GM21447 (cell line): ENCODE measurements at regions not wholly inside any gene's neighbourhood (a gene's known extent, or its start where the extent isn't known, plus 50 kb on each side); places are given as distances from the start of the nearest gene placed in this dataset.
A peak's percentile ranks its signal among the peaks of the same experiment; 100 is the strongest.
"Not testable (repeated sequence)": the region's sequence is repeated elsewhere in the genome, so short reads cannot be mapped to it uniquely, and the experiment has no call there.

Experiments used
- ATAC-seq: cut with Tn5 transposase; IDR thresholded peaks from one replicate; pipeline ENCODE4 v1.9.1; 2021; ENCODE audit not compliant: unreplicated experiment

DNA sequence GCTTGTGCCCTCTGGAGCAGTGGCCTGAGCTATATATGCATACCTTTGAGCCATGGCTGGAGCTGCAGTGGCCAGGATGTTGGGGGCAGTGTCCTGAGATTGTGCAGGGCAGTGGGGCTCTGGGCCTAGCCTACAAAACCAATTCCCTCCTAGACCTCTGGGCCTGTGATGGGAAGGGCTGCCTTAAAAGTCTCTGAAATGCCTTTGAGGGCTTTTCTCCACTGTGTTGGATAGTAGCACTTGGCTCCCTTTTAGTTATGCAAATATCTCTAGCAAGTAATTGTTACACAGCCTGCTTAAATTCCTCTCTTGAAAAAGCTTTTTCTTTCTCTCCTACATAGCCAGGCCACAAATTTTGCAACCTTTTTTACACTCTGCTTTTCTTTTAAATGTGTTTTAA is 426.4 kb downstream of the ACTR3B start:
- ATAC-seq, result no peak

DNA sequence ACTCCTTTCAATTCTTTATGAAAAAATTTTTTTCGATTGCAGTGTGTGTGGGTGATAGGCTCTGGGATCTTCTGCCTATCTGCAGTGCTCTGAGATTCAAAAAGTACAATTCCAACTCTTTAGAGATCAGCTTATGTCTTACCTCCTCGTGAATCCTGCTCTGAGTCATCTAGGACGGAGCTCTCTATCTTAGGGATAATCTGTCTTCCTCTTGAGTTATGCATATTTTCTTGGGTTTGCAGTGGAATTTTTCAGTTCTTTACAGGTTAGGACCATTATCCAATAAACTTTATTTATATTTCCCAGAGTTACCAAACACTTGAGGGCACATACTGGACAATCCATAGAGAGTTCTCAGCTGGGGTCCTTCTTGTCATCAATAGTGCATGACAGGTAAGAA is 428.6 kb downstream of the ACTR3B start:
- ATAC-seq, result no peak

DNA sequence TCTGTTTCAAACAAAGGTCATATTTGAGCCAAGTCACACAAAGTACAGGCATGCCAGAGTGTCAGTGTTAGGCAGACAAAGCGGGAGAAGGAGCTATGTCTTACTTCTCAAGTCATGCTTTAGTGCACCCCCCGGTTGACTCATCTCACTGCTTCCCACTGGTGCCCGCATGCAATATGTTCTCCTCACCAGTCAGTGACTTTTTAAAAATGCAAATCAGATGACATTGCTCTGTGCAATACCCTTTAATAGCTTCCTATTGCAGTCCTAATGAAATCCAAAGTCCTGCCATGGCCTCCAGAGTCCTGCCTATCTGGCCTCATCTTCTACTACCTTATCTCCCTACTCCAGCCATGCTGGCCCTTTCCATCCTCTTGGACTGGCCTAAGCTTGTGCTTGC is 429.1 kb downstream of the ACTR3B start:
- no peak for ATAC-seq

DNA sequence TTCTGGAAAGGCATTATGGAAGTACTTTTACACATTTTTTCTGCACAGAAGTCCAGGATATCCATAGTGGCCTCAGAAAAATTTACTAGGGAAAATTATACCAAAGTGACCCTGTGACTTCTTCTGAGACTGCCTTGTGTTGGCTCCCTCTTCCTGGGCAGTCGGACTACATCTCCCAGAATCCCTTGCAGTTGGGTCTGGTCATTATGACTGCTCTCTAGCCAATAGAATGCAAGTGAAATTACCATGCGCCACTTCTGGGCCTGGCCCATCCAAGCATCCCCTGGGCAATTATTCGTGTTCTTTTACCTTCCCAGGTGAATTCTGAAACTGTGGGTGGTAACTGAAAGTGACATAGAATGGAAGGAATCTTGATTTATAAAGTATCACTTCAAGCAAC is 430.9 kb downstream of the ACTR3B start:
- peak; percentile 64 for ATAC-seq

DNA sequence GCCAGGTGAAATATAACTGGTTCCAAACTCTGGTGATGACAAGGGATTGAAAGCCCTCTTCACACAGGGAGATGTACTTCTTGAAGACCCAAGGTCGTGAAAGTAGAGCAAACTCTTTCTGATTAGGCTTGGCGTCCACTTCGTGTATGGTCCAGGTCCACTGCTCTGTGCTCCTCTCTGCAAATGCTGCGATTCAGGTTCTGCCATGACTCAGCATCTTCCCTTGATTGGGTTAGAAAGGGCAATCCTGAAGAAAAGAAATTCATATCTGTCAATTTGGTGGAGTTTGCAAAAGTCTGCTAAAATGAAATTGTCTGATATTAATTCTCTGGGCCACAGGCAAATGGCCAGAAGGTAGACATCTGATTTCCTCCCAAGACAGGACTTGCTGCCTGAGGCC is 431.4 kb downstream of the ACTR3B start:
- ATAC-seq, result no peak

DNA sequence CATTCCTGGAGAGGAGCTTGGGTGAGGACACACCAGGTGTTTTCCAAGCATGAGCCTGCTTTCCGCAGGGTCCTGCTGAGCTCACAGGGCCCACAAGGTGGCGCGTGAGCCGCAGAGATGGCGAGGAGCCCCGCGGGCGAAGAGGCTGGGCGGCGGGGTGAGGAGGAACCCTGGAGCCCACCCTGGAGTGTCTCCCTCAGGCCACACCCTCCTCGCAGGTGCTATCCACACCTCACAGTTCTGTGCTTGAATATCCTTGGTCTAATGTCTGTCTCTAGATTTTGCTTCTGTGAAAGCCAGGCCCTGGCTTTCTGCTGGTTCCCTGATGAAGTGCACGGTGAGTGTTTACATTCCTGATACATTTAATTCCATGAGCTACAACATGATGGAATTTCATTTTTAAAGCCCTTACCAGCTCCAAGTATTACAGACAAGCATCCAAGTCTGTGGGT is 433.6 kb downstream of the ACTR3B start:
- ATAC-seq, result no peak

DNA sequence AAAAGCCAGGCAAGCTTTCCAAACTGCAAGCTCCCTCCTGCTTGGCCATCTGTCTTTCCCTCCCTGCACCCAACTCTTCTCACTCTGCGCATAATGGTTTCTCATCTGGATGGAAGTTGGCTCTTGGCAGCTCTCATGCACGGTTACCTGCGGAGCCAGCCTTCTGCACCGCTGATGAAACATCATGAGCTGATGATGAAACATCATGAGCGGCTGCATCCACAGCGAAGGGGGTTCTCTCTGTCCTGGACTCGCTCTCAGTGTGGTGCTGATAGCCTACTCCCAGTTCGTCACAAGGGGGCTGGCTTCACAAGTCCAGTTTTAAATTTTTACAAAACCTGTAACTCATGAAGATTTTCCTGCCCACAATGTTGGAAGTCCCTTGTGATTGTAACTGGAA is 457.5 kb downstream of the ACTR3B start:
- no peak for ATAC-seq

DNA sequence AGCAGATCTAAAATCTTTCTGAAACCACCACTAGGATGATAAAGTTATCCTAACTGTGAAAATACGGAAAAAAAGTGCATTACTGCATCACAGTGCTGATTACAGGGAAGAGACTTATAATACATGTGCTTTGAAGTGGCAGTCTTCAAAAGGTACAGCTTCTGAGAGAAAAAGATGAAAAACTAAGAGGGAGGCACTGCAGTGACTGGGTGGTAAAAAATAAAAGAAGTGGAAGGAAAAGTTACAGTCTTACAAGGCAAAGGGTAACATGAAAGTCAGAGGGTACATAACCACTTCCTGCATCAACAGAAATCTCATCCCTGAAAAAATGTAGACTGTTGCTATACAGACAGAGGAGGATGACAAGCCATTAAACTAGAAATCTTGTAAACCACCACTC is 465.3 kb downstream of the ACTR3B start:
- no peak for ATAC-seq

DNA sequence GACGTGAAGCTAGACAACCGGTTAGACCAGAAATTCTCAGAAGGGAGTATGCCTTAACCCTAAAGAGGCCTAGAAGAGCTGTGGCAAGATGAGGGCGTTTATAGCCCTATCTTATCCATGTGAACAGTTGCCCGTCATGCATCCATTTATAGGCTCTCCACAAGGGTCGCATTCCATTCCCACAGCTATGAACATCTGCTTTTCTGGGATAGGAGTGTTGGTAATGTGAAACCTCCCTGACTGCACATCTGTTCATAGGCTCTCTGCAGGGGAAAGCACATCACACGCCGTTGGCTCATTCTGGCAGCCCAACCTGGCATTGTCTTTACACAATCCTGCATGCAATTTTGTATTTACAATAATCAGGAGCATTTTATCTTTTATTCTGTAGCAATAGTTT is 485.6 kb downstream of the ACTR3B start:
- not testable (repeated sequence) for ATAC-seq

DNA sequence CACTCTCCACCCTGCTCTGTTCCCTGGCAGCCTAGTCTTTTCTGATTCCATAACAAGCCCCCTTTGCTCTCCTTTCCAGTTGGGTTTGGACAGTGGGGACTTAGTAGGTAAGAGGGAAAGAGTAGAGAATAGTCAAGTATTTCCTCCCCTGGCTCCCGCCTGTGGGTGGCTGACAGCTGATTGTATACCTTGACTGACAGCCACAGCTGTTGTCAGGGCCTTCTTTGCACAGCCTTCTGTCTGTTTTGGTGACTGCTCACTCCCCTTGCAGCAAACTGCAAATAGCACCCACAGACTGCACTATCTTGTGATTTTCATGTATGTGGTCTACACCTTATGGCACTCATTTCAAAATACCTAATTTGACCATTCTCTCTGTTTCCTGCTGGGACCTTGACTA is 486.3 kb downstream of the ACTR3B start:
- ATAC-seq, result no peak

DNA sequence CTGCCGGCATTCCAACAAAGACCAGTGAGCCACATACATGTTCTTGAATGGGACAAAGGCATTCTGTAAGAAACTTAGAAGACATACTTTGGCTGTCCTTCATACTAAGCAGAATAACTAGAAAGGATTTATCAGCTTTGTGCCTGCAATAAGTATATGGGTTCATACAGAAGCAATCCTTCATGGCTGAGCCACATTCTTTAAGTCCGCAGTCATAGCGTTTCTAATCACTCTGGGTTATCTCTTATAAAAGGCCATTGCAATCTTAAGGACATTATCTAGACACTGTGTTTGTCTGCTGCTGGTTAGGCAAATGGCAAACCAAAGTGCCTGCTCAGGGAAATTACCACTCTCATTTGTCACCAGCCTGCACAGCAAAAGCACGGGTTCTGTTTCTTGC is 488.4 kb downstream of the ACTR3B start:
- ATAC-seq, result no peak

DNA sequence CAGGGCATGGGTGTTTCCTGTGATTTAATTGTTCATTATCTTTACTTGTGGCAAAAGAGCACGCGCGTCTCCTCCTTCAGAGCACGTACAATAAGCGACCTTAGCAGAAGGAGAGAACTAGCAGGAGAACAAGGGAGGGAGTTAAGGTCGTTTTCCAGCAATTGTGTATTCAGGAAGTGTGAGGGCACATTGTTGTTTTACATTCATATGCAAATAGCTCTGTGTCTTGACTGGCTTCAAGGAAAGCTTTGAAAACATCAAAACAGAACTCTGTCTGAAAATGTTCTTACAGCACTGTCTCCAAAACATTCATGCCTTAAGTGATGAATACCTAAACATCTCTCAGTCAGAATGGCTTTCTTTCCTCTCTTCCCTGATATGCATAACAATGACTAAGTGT is 499.1 kb downstream of the ACTR3B start:
- no peak for ATAC-seq

DNA sequence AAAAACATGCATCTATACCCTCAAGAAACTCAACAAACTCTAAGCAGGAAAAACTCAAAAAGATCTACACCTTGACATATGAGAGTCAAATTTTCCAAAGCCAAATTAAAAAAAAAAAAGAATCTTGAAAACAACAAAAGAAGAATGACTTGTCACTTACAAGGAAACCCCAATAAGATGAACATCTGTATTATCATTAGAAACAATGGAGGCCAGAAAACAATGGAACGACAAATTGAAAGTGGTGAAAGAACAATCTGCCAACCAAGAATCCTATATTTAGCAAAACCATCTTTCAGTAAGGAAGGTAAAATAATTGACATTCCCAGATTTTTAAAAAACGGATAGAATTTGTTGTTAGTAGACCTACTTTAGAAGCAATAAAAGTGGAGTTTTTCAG is 516.8 kb downstream of the ACTR3B start:
- ATAC-seq, result no peak

DNA sequence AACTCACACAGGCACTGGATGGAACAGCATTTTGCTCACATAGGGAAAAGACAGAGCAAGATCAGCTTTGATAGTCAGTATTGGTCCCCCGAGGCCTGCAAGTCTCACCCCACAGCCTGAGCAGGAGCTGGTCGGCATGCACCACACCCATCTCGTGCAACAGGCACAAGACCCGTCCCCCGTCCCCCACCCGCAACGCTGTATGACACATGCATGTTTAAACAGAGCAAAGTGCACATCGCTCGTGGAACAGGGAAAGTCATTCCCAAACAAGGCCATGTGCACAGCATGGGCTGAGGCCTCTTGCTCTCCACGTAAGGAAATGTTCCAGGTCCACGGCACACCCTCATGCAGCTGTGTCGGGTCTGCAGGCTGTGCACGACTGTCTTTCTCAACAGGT is 527.2 kb downstream of the ACTR3B start:
- ATAC-seq, result no peak

DNA sequence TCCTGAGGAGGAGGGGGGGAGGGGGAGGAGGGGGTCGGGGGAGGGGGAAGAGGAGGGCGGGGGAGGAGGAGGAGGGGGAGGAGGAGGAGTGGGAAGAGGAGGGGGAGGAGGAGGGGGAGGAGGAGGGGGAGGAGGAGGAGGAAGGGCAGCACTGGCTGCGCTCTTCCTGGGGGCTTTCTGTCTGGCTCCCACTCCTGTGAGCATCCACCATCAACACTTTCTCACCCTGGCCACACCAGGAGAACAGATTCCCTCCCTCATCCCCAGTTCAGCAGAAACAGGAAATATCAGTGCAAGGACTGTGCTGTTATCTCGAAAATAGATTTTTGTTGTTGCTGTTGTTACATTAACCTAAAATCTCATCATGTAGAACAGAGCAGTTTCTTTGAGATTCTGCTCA is 530.5 kb downstream of the ACTR3B start:
- ATAC-seq, result no peak

DNA sequence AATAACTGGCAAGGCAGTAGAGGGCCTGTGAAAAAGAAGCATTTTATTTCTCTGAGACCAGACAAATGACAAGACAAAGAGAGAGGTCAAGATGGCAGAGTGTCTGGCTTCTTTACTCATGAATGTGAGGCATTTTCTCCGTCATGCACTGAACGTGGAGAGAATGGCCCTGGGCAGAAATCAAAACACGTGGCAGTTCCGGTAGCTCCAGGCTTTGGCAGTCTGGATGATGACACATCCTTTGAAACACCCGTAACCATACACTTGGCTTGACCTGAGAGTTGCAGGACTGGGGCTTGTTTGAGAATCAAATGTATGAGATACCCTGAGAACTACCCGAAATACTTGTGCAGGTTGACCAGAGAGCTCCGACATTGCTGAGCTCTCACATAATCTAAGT is 537.6 kb downstream of the ACTR3B start:
- ATAC-seq, result no peak

DNA sequence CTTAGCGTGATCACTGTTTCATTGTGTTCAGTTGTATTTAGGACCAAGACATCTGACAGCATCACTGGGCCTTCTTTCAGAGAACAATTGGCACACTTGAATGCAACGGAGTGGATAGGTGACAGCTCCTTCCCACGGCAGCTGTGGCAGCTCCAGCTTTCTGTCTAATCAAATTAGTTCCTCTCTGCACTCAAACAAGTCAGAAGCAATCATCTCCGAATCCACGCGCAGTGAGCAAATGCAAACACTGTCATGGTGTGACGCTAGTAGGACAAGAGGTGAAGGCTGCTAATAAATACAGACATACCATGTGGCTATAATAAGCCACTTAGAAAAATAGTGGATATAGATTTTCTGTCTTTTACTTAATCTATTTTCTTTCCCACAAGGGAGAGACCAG is 542.4 kb downstream of the ACTR3B start:
- no peak for ATAC-seq

DNA sequence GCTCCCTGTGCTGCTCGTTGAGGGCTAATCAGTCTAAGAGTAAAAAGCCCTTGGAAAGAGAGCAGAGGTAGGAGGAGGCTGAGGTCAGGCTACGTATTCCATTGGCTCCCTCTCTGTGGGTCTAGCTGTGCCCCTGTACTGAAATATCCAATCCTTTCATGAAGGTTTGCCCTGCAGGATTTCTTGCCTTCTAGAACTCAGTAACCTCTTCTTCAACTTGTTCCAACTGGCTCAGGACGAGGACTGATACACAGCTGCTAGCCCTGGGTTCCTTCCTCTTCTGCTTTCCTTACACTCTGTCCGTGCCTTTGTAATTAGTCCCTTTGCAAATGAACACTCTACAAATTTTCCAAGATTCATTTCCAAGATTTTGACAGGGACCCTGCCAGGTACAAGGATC is 560.5 kb downstream of the ACTR3B start:
- ATAC-seq, result no peak

DNA sequence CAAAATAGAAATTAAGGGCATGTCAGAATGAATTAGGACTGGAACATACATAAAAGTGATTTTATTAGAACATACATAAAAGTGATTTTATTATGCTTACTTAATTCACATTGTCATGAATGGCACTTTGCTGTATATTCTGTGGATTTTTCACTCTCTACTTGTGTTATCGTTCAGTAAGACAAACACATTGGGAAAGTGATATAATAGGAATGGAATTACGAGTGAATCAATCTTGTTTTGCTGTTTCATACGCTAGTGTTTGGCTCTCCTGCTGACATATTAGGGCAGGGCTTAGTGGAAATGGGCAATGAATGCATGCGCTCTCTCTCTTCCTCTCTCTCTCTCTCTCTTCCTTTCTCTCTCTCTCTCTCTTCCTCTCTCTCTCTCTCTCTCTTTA is 561.1 kb downstream of the ACTR3B start:
- ATAC-seq, result no peak

DNA sequence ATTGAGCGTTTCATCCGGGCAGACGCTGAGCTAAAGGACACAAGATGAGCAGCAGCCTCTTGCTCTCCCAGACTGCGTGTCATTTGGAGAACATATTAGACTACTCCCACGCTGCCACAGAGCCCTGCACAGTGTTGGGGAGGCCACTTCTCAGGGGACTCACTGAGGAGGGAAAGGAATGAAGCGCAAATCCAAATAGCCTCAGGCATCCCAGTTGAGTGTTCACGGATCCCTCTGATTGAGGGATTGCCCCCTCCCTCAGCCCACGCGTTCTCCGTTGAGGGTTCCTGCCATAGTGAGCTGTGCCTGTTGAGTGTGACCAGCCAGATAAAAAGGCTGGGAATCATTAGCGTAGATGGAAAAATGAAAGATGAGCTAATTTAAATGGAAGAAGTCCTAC is 563.4 kb downstream of the ACTR3B start:
- no peak for ATAC-seq

DNA sequence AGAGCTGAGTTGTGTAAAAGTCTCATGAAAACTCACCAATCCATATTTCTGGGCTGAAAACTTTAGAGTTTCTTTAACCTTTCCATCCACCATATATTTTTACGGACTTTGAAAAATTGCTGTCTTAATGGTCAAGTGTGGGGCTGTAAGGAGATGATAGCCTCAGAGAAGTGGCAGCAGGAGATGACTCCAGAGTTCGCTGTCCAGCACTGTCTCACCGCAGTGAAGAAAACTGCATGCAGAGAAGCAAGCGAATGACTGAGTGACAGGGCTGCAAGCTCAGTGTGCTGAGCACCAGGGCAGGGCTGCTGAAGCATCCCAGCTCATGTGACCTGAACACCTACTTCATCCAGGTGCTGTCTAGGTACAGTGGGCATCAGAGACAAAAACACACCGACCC is 564.5 kb downstream of the ACTR3B start:
- ATAC-seq, result no peak

DNA sequence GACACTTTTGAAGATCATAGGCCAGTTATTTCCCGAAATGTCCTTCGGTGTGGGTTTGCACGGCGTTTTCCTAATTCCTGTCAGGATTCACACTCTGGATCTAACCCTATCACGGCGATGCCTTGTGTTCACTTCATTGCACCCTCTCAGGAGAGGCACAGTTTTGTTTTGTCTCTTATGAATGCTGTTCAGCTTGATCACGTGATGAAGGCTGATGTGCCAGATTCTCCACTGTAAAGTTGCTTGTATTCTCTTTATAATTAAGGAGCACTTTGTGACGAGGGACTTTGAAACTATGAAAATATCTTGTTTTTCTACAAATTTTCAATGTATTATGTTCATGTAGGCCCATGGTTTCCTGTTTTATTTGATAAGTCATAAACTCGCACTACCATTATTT is 568.1 kb downstream of the ACTR3B start:
- ATAC-seq, result no peak

DNA sequence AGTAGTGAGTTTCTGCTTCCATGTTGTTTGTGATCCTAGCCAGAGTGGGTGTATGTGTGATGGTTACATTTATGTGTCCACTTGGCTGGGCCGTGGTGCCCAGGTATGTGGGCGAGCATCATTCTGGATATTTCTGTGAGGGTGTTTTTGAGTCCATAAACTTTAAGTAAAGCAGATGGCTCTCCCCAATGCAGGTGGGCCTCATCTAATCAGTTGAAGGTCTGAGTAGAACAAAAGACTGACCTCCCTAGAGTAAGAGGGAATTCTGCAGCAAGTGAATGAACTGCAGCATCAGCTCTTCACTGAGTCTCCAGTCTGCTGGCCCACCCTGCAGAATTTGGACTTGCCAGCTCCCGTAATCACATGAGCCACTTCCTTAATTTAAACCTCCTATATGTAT is 571.9 kb downstream of the ACTR3B start:
- no peak for ATAC-seq

DNA sequence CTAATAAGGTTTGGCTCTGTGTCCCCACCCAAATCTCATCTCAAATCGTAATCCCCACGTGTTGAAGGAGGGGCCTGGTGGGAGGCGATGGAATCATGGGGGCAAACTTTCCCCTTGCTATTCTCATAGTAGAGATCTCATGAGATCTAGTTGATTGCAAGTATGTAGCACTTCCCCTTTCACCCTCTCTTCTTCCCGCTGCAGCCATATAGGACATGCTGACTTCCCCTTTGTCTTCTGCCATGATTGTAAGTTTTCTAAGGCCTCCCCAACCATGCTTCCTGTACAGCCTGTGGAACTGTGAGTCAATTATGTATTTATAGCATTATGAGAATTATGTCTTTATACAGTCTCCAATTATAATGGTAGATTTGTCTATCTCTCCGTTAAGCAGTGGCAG is 594.5 kb downstream of the ACTR3B start:
- ATAC-seq, result no peak
